ENCODE measurements at regions not wholly inside any gene's neighbourhood (a gene's known extent, or its start where the extent isn't known, plus 50 kb on each side); places are given as distances from the start of the nearest gene placed in this dataset.

DNA sequence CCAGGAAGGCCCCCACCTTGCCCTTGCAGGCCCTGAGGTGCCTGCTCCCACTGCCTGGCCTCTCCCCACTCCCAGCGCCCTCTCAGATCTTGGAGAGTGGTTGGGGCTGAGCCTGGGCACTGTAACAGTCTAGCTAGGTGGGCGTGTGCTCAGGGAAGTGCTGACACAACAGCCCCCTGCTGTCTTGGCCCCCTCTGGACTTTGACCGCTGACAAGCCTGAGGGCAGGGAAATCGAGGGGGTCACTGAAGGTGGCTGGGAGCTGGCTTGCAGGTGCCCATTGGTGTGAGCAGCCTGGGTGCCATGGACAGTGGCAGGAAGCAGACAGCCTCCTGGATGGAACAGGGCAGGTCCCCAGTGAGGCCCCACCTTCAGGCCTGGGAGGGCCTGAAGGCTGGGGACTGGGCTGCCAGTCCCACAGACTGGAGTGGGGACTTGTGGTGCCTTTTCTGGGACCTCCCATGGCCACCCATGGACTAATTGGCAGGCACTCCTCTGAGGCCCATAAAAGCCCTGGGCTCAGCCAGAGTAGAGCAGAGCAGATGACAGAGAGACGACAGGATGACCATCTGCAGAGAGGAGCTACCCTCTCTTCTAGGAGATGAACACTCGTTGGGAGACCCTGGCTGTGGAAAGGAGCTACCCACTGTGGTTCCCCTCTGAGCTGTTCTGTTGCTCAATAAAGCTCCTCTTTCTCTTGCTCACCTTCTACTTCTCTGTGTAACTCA, 158.6 kb upstream of the SLC38A2 start (continued):
- no peak for TF ChIP-seq ASH2L (IDR thresholded peaks at IDR 0.05; ENCODE audit: low read length)
- no peak for TF ChIP-seq SP1 (IDR thresholded peaks at IDR 0.05; ENCODE audit: low read depth, low read length)
